OCI-LY1 (cell line): ENCODE measurements at regions not wholly inside any gene's neighbourhood (a gene's known extent, or its start where the extent isn't known, plus 50 kb on each side); places are given as distances from the start of the nearest gene placed in this dataset.

Source experiments
- H2AFZ ChIP-seq: fragments of 200-600 bp; sonication (generic), shearing (Covaris generic); 2 replicates; pipeline ENCODE4 v1.6.0; 2014; ENCODE audit warnings: antibody characterized with exemption, mild to moderate bottlenecking, low read length
- H3F3A ChIP-seq: fragments of 200-600 bp; sonication (generic), shearing (Covaris generic); 2 replicates; pipeline ENCODE4 v1.6.0; 2014; ENCODE audit warnings: mild to moderate bottlenecking, antibody characterized with exemption, low read length, moderate library complexity; ENCODE audit not compliant: insufficient read depth
- H3K27ac ChIP-seq: fragments of 200-600 bp; sonication (generic); 2 replicates; pipeline ENCODE4 v1.5.1; 2014; ENCODE audit warnings: low read length, mixed run types, mild to moderate bottlenecking, low read depth; ENCODE audit not compliant: poor library complexity, severe bottlenecking
- H3K27me3 ChIP-seq: fragments of 200-600 bp; sonication (generic); 2 replicates; pipeline ENCODE4 v1.6.0; 2014; ENCODE audit warnings: antibody characterized with exemption, mild to moderate bottlenecking, low read length, moderate library complexity; ENCODE audit not compliant: insufficient read depth
- H3K36me3 ChIP-seq: fragments of 200-600 bp; sonication (generic); 2 replicates; pipeline ENCODE4 v1.6.1; 2014; ENCODE audit warnings: mild to moderate bottlenecking, antibody characterized with exemption, low read length, moderate library complexity, mixed read lengths; ENCODE audit not compliant: insufficient read depth
- H3K4me1 ChIP-seq: fragments of 200-600 bp; sonication (generic); 2 replicates; pipeline ENCODE4 v1.5.1; 2014; ENCODE audit warnings: mild to moderate bottlenecking, low read length, moderate library complexity; ENCODE audit not compliant: insufficient read depth, severe bottlenecking
- H3K4me2 ChIP-seq: fragments of 200-600 bp; sonication (generic), shearing (Covaris generic); 2 replicates; pipeline ENCODE4 v1.6.1; 2014; ENCODE audit warnings: low read length
- H3K4me3 ChIP-seq: fragments of 200-600 bp; sonication (generic); 2 replicates; pipeline ENCODE4 v1.5.1; 2014; ENCODE audit warnings: low read length, low read depth, mild to moderate bottlenecking, mixed read lengths; ENCODE audit not compliant: poor library complexity, severe bottlenecking
- H3K79me2 ChIP-seq: fragments of 200-600 bp; shearing (Covaris generic); 2 replicates; pipeline ENCODE4 v1.6.1; 2016; ENCODE audit warnings: mixed run types, low read length, mixed read lengths; ENCODE audit not compliant: insufficient read depth
- H3K9ac ChIP-seq: fragments of 200-600 bp; sonication (generic), shearing (Covaris generic); 2 replicates; pipeline ENCODE4 v1.6.1; 2014; ENCODE audit warnings: mild to moderate bottlenecking, low read length, mixed read lengths
- H3K9me2 ChIP-seq: fragments of 200-600 bp; sonication (generic), shearing (Covaris generic); 2 replicates; pipeline ENCODE4 v1.6.1; 2014; ENCODE audit warnings: low read depth, mild to moderate bottlenecking, low read length, mixed read lengths
- H3K9me3 ChIP-seq: fragments of 200-600 bp; shearing (Covaris generic); 2 replicates; pipeline ENCODE4 v1.6.1; 2014; ENCODE audit warnings: low read length, mixed read lengths
- H4K20me1 ChIP-seq: fragments of 200-600 bp; sonication (generic), shearing (Covaris generic); 2 replicates; pipeline ENCODE4 v1.6.0; 2016; ENCODE audit warnings: mild to moderate bottlenecking, low read length; ENCODE audit not compliant: insufficient read depth
- CTCF ChIP-seq: fragments of 200-600 bp; sonication (generic), shearing (Covaris generic); IDR thresholded peaks from 2 replicates; pipeline ENCODE4 v1.5.1; 2017; ENCODE audit warnings: mild to moderate bottlenecking, antibody characterized with exemption, low read length, moderate library complexity, mixed read lengths
- EZH2 ChIP-seq: fragments of 200-600 bp; sonication (generic), shearing (Covaris generic); IDR thresholded peaks from 2 replicates; pipeline ENCODE4 v1.8.0; 2017; ENCODE audit warnings: borderline replicate concordance, mixed run types, mild to moderate bottlenecking, antibody characterized with exemption, low read length, moderate library complexity, mixed read lengths

GRCh38 chr16:65377195-65377594 lies 255.3 kb upstream of the CDH11 start:
- Histone ChIP-seq H3K4me3 (no peak overlapping the region), H4K20me1 (no peaks in the 10 kb centered on the region), H2AFZ (no peak overlapping the region), H3K9me3 (no peaks in the 10 kb centered on the region), H3K27me3 (no peaks in the 10 kb centered on the region), H3K27ac (no peak overlapping the region), H3K9ac (no peak overlapping the region), H3K36me3 (no peaks in the 10 kb centered on the region), H3F3A (no peaks in the 10 kb centered on the region), H3K4me2 (no peak overlapping the region), H3K79me2 (no peaks in the 10 kb centered on the region), H3K9me2 (no peaks in the 10 kb centered on the region), H3K4me1 (no peaks in the 10 kb centered on the region)
- TF ChIP-seq EZH2 = no peak
- no peak for TF ChIP-seq CTCF

GRCh38 chr16:65376601-65377000 lies 254.7 kb upstream of the CDH11 start:
- TF ChIP-seq EZH2 (no peak), CTCF (no peak)

GRCh38 chr16:65375651-65376050 lies 253.8 kb upstream of the CDH11 start:
- no peaks in the 10 kb centered on the region for H3K79me2 ChIP-seq

More at GRCh38 chr16:65376601-65377000, 254.7 kb upstream of the CDH11 start:
- H3K79me2 ChIP-seq = no peaks in the 10 kb centered on the region
- H3K27ac ChIP-seq = no peak overlapping the region
- H3K9me3 ChIP-seq = no peaks in the 10 kb centered on the region
- no peaks in the 10 kb centered on the region for H3K27me3 ChIP-seq
- H3K9ac ChIP-seq = no peak overlapping the region
- no peaks in the 10 kb centered on the region for H3K4me1 ChIP-seq
- no peaks in the 10 kb centered on the region for H3K36me3 ChIP-seq
- no peak overlapping the region for H2AFZ ChIP-seq
- H4K20me1 ChIP-seq = no peaks in the 10 kb centered on the region
- H3F3A ChIP-seq = no peaks in the 10 kb centered on the region
- no peak overlapping the region for H3K4me2 ChIP-seq
- H3K4me3 ChIP-seq = no peak overlapping the region
- H3K9me2 ChIP-seq = no peaks in the 10 kb centered on the region

More at GRCh38 chr16:65375651-65376050, 253.8 kb upstream of the CDH11 start:
- H3K9me3 ChIP-seq = no peaks in the 10 kb centered on the region
- H3K4me2 ChIP-seq = no peak overlapping the region
- H3K36me3 ChIP-seq = no peaks in the 10 kb centered on the region
- no peaks in the 10 kb centered on the region for H3K27me3 ChIP-seq
- no peak overlapping the region for H2AFZ ChIP-seq
- H3K9ac ChIP-seq = no peak overlapping the region
- H3K9me2 ChIP-seq = no peaks in the 10 kb centered on the region
- no peak overlapping the region for H3K4me3 ChIP-seq
- H3F3A ChIP-seq = no peaks in the 10 kb centered on the region
- H3K4me1 ChIP-seq = no peaks in the 10 kb centered on the region
- TF ChIP-seq CTCF (no peak), EZH2 (no peak)
- H4K20me1 ChIP-seq = no peaks in the 10 kb centered on the region
- no peak overlapping the region for H3K27ac ChIP-seq
